Cardiac fibroblast (primary cell): ENCODE measurements at regions not wholly inside any gene's neighbourhood (a gene's known extent, or its start where the extent isn't known, plus 50 kb on each side); places are given as distances from the start of the nearest gene placed in this dataset.

Source experiments
- DNase-seq, 2 donors: peaks; one replicate each; pipeline versions ENCODE4 v3.0.0 to v3.0.0-alpha.2; 2010; ENCODE audit warnings: low read depth in 2 of 2
- H3K4me3 ChIP-seq, 2 donors: replicated peaks in 1 of 2; 1 replicate in 1 of 2; 2 replicates in 1 of 2; pipeline ENCODE4 v1.5.1; 2011; ENCODE audit warnings: low read depth in 2 of 2, low read length in 2 of 2, mild to moderate bottlenecking in 2 of 2, moderate library complexity in 1 of 2
- CTCF ChIP-seq: IDR thresholded peaks from one replicate; pipeline ENCODE4 v1.5.1; 2011; ENCODE audit warnings: low read depth, mild to moderate bottlenecking, low read length, inconsistent platforms

- no peak for TF ChIP-seq CTCF
- no peak overlapping the region for H3K4me3 ChIP-seq
- peak; percentile 93 to 98 for DNase-seq
Measured at GRCh38 chr1:98325646-98326440, 335.7 kb upstream of the SNX7 start.

- H3K4me3 ChIP-seq: no peak overlapping the region
- no peak for TF ChIP-seq CTCF
- peak; percentile 98 for DNase-seq
Measured at GRCh38 chr1:98323906-98324358, 337.6 kb upstream of the SNX7 start.

GRCh38 chr1:98323388-98323787 is 338.1 kb upstream of the SNX7 start:
- no peak overlapping the region for H3K4me3 ChIP-seq
- peak; percentile 93 to 96 for DNase-seq
- no peak for TF ChIP-seq CTCF

- TF ChIP-seq CTCF: no peak
- no peak overlapping the region for H3K4me3 ChIP-seq
- DNase-seq: peak; percentile 22 to 55
Measured at GRCh38 chr1:98322966-98323365, 338.6 kb upstream of the SNX7 start.

- DNase-seq: no peak
- TF ChIP-seq CTCF: no peak
- no peak overlapping the region for H3K4me3 ChIP-seq
Measured at GRCh38 chr1:98322086-98322485, 339.4 kb upstream of the SNX7 start.

- no peak overlapping the region for H3K4me3 ChIP-seq
- no peak for DNase-seq
- TF ChIP-seq CTCF: no peak
Measured at GRCh38 chr1:98321191-98321590, 340.3 kb upstream of the SNX7 start.
